ENCODE measurements at regions not wholly inside any gene's neighbourhood (a gene's known extent, or its start where the extent isn't known, plus 50 kb on each side); places are given as distances from the start of the nearest gene placed in this dataset.

- TF ChIP-seq POLR2A (IDR thresholded peaks at IDR 0.05) (no peak), CTCF (IDR thresholded peaks at IDR 0.05) (no peak)
Measured at GRCh38 chr11:79894111-79894510, 453.3 kb upstream of the TENM4 start.

All from adrenal gland (tissue), 5 donors.